Effector CD8-positive, alpha-beta T cell (primary cell): ENCODE measurements at regions not wholly inside any gene's neighbourhood (a gene's known extent, or its start where the extent isn't known, plus 50 kb on each side); places are given as distances from the start of the nearest gene placed in this dataset.

ENCODE experiments used
- DNase-seq: peaks from one replicate; lab custom pipeline; 2025; lab: John Stamatoyannopoulos, UW

- no peak for DNase-seq
These were observed 61.4 kb upstream of the SLITRK1 start for GRCh38 chr13:83943530-83944279.

DNA sequence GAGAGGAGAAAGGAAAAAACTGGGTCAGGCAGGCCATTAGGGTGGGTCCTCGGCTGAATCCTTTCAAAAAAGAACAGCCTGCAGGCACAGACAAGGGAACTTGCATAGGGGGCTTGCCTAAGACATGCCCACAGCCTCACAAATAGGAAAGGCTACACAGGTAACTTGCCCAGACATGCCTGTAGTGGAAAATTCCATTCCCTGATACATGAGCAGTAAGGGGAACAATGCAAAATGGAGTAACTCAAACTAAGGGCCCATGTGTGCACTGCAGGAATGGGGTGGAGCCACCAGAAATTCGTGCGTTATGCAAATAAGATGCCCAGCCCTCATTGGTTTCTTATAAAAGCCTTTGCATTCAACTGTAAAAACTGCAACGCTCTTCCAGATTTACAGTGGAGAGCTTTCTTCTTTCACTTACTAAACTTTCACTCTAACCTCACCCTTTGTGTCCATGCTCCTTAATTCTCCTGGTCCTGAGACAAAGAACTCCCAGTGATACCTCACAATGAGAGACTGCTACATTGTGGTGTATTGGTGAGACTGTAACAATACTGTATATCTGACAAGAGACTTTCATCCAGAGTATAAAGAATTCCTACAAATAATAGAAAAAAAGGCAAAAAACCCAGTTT lies 59.5 kb upstream of the SLITRK1 start:
- DNase-seq, result no peak

DNA sequence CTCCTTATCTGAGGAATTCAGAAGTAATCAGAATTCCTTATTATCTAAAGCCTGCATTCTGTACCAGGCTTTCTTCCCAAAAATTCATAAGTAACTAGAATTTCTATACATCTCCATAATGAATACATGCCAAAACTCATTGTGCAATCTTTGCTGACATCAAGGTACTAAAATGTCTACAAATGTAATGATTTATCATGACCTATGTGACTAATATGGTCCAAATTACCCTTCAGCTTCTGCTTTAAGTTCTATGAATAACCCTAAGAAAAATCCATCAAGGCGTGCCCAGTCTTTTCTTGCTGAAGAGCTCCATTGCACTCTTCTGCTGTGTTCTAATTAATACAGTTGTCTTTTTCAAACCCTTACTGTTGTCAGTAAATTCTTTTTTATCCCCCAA lies 58.5 kb upstream of the SLITRK1 start:
- no peak for DNase-seq

- DNase-seq, result no peak
These were observed 55.3 kb upstream of the SLITRK1 start for GRCh38 chr13:83937579-83937978.

DNA sequence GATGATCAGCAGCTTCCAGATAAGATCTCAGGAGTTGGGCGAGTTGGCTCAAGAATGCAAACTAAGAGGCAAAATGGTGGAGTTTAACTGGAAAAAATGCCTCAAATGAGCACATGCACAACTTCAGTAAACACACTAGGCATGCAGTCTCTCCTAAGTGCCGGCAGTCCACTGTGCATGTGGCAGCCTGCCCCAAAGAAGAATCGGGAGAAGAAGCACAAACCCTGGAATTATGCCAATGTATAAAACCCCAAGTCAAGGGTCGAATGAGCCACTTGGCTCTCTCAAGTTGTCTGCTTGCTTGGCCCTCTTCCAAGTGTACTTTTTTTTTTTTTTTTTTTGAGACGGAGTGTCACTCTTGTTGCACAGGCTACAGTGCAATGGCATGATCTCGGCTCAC lies 53.3 kb upstream of the SLITRK1 start:
- no peak for DNase-seq
